GM18498 (cell line): ENCODE measurements at regions not wholly inside any gene's neighbourhood (a gene's known extent, or its start where the extent isn't known, plus 50 kb on each side); places are given as distances from the start of the nearest gene placed in this dataset.
"Not testable (repeated sequence)": the region's sequence is repeated elsewhere in the genome, so short reads cannot be mapped to it uniquely, and the experiment has no call there.

Experiments used
- ATAC-seq: cut with Tn5 transposase; IDR thresholded peaks from one replicate; pipeline ENCODE4 v1.9.1; 2021; ENCODE audit warnings: mild to moderate bottlenecking, moderate library complexity; ENCODE audit not compliant: unreplicated experiment

DNA sequence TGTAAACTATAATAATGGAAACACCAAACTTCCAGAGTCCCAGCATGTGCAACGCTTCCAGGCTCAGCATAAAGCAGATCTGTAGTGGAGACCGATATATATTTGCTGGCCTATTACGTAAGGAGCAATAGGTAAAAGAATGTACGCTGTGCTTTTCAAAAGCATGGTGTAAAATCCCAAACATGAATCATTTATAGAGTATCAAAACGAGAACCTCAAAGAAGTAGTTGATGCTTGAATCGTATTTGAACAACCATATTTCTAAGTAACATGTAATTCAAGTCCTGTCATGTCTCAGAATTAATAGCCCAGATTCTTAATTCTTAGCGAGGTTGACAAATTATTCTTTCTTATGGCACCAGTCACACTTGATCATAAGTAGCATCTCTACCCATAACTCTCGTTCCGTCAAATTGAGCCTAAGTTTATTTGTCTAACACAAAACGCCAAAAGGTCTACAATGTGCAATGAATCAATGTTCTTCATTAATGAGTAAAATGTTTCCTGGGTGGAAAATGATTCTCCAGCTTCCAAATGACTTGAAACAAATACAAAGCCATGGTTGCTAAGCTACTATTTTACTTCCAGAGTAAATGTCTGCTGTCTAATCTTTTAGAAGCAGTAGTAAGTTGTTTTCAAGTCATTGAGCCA, 811.5 kb upstream of the FRG1 start:
- ATAC-seq, result no peak

DNA sequence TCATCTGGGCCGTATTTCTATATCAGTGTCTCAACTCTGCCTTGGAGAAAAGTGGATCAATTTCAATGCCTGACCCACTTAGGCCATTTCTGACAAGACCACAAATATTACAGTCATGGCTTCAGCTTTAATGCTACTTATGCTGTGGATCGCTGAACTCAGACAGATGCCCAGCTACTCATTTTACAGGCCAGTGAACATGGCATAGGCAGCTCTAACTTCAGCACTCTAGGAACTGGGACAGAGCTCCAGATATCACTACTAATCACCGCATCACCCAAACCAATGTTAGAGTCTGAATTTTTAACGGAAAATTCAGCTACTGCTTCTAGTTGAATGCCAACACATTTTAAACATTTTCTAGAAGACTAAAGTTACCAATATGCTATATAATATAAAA, 809.6 kb upstream of the FRG1 start:
- ATAC-seq, result no peak

DNA sequence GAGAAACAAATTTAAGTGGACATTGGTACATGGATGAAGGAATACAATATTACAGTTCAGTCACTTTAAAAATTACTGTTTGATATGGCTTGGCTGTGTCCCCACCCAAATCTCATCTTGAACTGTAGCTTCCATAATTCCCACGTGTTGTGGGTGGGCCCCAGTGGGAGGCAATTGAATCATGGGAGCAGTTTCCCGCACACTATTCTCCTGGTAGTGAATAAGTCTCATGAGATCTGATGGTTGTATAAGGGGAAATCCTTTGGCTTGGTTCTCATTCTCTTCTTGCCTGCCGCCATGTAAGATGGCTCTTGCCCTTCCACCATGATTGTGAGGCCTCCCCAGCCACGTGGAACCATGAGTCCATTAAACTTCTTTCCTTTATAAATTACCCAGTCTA, 804.2 kb upstream of the FRG1 start:
- no peak for ATAC-seq

DNA sequence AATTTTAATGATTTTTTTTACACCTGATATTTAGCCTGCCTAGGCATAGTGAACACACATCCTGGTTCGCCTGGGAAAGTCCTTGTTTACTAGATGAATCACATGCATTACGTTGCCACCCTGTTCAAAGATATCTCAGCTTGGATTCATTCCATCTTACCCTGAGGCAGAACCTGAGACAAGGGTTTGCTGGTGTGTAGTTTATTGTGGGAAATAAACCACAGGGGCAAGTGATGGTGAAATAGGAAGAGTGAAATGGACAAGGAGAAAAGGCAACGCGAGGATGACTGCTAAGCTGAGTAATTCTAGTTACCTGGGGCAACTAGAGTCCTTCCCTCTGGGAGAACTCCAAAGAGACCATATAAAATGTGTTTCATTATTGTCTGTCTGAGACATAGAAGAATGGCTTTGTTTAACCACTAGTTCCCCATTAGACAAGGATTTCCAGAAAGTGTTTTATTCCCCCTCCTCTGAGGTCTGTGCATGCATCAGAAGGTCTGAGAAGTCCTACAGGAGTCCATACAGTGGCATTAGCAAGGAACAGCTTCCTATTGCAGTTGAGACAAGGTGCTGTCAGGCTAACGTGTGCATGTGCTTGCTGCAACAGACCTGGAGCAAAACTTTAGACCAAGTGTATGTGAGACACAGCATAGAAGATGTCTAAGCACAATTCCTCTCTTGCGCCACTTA, 797.3 kb upstream of the FRG1 start:
- no peak for ATAC-seq

DNA sequence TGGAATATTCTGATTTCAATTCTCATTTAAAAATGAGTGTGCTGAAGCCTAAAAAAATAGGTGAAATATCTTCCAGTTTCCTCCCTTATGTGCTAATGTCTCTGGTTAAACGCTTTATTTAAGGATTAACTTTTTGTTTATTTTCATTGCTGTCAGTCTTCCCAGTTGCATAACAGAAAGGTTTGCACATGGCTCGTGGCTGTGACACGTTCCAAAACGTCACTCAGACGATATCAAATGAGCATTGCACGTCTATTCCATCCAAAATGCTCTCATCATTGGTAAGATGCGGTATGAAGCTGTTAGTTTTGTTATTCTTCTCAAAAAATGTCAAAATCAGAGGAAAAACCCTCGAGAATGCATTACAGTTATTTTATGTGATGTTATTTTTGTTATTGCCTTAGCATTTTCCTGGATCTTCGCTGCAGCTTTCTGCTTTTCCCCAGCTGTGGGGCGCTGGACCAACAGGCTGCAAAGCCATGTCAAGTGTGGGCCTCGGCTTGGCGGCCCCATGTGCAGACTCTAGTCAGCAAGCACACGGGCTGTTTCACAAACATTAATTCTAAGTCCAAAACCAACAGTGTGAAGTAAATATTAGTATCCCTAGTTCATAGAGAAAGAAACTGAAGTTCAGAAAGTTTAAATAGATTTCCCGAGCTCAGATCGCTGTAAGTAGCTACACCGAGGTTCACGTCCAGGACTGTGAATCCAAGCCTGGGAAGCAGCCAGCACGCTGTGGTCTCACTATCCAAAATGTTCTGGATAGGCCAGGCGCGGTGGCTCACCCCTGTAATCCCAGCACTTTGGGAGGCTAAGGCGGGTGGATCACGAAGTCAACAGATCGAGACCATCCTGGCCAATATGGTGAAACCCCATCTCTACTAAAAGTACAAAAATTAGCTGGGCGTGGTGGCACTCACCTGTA, 793.4 kb upstream of the FRG1 start:
- no peak for ATAC-seq

DNA sequence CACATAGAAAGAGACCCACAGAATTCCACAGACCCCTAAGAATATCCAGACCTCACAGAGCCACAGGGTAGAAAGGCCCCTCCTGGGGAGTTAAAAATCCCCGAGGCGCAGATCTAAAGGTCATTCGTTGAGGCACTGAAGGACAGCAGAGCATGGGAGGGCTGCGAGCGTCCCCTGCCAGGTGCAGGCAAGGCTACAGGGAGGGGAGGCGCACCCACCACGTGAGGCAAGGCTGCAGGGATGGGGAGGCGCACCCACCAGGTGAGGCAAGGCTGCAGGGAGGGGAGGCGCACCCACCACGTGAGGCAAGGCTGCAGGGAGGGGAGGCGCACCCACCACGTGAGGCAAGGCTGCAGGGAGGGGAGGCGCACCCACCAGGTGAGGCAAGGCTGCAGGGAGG, 785.6 kb upstream of the FRG1 start:
- not testable (repeated sequence) for ATAC-seq

DNA sequence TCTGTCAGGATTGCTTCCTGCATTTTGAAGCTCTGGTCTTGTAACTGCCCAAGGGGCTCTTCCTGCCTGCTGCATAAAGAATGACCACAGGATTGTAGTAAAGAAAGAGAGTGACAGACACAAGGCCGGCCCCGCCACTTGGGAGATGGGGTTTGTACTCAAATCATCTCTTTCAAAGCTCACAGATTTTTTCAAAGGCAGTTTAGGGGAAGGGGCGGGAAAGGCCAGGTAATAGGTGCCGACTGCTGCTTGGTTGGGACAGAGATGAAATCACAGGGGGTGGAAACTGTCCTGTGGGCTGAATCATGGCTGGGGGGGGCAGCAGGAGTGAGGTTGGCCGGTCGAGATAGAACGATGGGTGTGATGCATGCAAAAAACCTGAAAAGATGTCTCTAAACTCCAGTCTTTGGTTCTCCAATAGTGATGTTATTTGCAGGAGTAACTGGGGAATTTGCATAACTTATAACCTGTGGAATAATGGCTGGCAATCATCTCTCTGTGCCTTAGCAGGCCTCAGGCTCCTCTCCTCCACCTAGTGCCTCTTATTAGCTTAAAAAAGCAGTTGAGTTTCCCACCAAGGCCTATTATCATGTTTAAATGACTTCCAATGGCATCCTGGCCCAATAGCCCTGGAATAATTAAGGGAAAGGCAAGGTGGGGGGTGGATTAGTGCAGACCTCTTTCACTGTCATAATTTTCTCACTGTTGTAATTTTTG, 778.4 kb upstream of the FRG1 start:
- ATAC-seq, result no peak

DNA sequence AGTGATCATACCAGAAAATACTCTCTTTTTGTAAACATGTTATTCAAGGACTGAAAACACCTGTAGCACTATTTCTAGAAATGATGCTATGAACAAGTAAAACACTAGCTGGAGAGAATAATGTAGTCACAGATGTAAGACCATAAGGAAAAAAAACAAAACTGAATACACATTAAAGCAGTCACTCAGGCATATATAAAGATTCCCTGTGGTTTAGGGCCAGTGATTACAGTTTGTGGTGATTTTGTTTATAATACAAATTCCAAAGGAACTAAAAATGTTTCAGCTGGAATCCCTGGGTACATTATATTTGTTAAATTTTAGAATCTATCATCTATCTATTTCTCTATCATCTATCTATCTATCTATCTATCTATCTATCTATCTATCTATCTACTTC, 777.8 kb upstream of the FRG1 start:
- ATAC-seq, result no peak

DNA sequence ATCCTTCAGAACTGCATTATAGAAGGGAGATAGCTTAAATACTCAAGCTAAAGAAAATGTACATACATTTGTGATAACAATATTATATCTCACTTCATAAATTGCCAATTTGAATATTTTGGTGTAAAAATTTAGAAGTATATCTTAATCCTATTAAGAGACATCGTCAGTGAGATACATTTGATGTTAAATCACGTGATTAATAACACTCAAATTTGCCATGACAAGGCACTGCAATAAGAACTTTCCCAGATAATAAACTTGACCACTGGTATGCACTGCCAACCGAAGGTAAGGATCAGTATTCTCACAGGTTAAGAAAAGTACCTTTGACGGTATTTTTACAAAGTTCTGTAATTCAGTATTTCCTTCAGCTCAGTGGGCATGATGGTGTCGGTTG, 764.7 kb upstream of the FRG1 start:
- no peak for ATAC-seq

DNA sequence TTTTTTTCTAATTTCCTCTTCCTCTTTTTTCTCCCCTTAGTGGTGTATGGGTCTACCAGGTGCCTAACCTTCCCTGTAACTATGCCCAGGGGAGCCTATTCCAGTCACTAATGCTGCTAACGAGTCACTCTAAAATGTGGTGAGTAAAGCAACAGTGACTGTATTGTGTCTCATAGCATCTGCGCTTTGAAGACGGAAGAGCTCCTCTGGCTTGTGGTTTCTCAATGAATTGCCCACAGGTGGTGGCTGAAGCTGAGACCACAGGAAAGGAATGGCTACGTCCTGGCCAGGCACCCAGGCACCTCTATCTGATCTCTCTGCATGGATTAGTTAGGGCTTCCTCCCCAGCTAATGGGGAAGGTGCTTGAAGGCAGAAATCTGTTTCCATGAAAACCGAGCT, 763.5 kb upstream of the FRG1 start:
- ATAC-seq, result no peak

DNA sequence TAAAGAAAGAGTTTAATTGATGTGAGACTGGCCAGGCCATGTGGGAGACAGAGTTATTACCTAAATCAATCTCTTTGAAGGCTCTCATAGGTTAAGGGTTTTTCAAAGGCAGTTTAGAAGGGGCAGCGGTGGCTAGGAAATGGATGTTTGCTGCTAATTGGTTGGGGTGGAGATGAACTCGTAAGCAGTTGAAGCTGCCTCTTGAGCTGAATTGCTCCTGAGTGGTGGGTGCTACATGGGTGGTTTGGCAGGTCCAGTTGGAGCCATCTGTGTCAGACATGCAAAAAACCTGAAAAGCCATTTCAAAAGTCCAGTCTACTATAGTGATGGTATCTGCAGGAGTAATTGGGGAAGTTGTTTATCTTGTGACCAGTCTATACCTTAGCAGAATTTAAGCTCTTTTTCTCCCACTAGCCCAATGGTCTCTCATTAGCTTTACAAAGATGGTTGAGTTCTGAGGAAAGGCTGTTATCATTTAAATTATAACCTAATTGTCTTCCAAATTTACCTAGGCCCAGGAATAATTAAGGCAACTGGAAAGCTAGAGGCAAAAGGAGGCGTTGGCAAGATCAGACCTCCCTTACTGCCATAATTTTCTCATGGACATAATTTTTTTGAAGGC, 762.4 kb upstream of the FRG1 start:
- ATAC-seq, result no peak

DNA sequence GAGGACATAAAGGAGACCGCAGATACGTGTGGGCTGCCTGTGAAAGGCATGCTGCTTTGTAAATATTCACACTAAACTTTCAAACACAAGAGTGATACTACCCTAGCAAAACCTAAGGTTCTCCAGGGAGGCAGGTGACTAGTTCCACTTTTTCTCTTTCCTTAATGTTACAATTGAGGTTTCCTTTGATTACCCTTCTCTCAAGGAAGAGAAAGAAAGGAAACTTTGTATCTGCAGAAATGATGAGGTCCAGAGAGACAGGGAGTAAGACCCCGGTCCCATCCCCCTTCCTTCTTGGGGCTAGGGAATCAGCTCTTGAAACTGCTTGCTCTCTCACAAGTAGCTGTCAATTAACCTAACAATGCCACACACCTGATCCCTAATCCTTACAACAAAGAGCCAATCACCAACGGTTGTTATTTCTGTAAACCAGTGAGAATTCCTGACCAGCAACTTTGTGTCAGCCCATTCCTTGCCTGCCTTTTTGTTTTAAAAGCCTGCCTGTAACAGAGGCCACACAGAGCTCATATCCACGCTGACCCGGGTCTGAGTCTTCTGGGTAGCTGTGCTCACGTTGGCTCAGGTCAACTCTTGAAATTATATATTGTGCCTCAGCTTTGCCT, 754.8 kb upstream of the FRG1 start:
- ATAC-seq, result no peak

DNA sequence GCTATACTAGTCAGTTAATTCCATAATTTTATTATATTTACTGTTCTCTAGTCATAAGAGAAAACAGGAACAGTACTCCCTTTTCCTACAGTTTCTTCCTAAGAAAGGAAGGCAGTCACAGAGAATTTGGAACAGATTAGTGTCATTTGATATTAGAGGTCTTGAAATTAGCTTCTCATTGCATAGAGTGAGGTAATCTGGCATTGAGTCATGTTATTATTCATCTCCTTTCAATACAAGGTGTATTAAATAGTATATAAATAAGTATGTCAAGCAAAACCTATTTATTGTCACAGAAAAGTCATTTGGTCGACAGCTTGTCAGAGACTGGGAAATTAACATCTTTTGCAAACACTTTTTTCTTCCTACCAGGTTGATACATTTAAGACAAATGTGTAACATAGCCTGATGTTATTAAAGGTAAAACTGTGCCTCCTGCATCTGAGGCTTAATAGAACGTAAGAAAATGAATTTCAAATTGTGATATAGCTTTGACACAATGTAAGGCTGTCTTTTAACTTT, 753.1 kb upstream of the FRG1 start:
- ATAC-seq, result no peak

DNA sequence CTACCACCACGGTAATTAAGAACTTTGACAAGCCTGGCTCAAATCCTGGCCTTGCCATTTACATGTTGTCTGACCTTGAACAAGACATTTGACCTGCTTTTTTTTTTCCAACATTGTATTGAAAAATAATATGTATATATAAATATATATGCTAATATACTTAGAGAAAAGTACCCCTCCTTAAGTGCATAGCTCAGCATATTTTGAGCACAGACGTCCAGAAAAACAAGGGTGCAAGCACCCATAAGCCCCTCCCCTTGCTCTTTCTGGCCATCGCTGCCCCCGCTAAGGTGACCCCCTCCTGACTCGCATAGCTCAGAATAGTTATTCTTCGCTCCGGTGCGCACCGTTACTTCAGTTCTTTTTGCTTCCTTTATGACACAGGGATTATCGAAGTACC, 742.0 kb upstream of the FRG1 start:
- no peak for ATAC-seq

DNA sequence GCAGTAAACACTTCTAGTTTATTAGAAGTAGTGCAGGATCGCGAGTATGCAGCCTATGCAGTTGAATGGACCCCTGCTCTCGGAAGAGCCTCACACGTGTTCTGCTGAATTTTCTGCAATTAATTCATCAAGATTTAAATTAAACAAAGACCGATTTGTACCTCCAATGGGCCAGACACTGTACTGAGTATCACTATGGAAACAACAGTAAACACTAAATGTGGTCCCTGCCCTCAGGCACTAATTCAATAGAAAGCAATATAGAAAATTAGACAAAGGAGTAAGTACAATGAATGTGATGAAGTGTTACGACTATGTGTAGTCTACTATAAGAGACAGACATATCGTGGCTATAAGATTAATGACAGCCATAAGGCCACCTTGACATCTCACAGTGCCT, 740.3 kb upstream of the FRG1 start:
- ATAC-seq, result no peak

DNA sequence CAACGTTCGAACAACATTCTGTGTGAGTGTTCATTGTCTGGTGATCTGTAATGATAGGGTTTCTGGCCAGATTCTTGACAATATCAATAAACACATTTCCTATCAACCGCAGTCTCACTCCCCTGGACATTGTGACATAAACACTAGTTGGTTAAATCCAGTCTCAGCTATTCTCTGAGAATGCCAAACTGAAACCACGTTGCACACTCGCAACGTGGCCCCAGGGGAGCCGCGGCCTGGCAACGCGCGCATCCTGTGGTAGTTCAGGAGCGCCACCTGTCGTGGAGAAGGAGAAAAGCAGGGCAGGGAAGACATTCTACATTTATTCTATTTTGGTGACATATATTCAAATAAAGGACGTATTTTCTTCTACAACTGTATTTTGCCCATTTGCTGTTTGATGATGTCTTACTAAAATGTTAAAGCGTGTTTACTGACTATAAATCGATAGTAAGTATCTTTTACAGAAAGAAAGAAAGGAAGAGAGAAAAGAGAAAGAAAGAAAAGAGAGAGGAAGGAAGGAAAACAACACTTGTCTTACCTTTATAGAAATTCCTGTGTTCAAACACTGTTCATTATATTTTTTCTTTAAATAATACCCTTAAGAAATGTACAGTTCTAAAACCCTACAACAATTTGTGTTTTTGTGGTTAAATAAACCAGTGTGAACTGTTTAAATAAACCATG, 738.3 kb upstream of the FRG1 start:
- ATAC-seq, result no peak

DNA sequence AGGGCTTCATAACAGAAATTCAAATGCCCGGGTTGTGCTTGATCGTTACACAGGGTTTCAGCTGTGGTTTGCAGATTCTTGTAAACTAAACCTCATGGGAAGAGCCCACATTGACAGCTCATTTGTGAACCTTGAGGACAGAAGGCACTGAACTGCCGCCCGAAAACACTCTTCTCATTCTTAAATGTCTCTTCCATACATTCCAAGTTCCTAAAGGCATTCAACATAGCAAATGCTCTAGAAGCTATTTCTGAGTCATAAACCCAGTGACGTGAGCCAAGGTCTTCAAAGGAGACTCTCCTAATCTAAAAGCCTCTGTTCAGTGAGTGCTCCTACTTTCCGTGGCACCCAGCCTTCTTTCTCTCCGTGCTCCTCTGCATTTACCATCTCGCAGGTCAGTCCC, 737.8 kb upstream of the FRG1 start:
- no peak for ATAC-seq

DNA sequence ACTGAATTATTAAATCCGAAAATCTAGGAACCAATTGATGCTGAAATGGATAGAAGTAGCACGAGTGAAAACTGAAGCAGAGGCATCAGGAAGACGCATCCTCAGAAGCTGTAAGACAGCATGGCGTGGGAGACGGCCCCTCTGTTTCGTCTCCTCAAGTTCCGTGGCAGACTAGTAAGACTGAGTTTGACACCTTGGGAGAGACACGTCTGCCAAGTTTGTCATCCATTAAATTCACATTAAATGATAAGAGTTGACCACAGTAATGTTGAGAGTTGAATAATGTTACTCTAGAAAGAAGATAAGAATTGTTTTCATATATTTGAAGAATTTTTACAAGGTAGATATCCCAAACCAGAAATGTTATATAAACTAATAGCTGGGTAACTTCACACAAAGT, 736.1 kb upstream of the FRG1 start:
- ATAC-seq, result no peak

DNA sequence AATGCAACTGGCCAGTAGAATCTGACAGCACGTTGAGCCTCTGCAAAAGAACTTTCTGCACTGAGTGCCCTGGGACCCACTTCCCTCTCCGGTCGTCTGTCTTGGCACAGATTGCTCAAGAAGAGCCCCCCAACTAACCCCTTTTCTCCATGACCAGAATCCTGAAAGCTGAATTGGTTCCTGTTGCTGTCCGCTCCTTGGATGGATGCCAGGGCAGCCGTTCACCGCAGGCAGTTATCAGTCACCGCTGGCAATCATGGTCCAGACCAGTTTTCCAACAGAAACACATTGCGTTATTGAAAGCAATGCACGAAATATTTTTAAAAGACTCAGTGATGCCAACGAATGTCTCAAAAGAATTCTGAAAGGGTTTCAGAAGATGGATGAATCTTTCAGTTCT, 733.7 kb upstream of the FRG1 start:
- no peak for ATAC-seq

DNA sequence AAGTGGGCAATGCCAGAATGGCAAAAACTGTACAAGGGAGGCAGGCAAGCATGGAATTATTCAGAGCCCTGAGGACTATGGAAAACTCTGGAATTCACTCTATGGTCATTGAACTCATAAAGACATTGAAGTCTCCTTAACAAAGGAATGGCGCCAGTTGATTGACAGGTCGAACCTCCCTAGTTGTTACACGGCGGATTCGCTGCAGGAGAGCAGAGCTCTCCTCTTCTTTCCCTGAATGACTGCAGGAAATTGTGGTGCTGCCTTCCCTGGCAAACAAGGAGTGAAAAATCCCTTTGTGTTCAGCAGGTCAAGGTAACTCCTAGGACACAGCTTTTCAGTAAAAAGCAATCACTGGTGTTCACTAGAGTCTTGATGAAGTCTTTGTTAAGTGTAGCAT, 732.8 kb upstream of the FRG1 start:
- no peak for ATAC-seq
